Lower leg skin (tissue), 4 donors: ENCODE measurements at regions not wholly inside any gene's neighbourhood (a gene's known extent, or its start where the extent isn't known, plus 50 kb on each side); places are given as distances from the start of the nearest gene placed in this dataset.
"Not testable (repeated sequence)": the region's sequence is repeated elsewhere in the genome, so short reads cannot be mapped to it uniquely, and the experiment has no call there.

ENCODE experiments used
- DNase-seq, 2 donors: peaks; one replicate each; pipeline ENCODE4 v3.0.0-alpha.2; 2019; ENCODE audit warnings: low spot score in 2 of 2
- H3K4me3 ChIP-seq: fragments of 200-600 bp; sonication (generic); 2 replicates; pipeline ENCODE4 v1.5.1; 2017; ENCODE audit warnings: mild to moderate bottlenecking, low read depth; ENCODE audit not compliant: poor library complexity, severe bottlenecking
- CTCF ChIP-seq, 3 donors: fragments of 450-650 bp; IDR thresholded peaks; one replicate each; pipeline ENCODE4 v1.5.1; 2016; ENCODE audit warnings: antibody characterized with exemption in 3 of 3, mild to moderate bottlenecking in 3 of 3, moderate library complexity in 2 of 3
- POLR2A ChIP-seq, 2 donors: fragments of 450-650 bp; IDR thresholded peaks; one replicate each; pipeline ENCODE4 v1.6.1; 2016 to 2017; ENCODE audit warnings: antibody characterized with exemption in 2 of 2, mild to moderate bottlenecking in 1 of 2, moderate library complexity in 1 of 2
- WGBS, 2 donors: methylation state at CpG; one replicate each; pipeline ENCODE4 v1.1.5; 2018; 5-methylcytosine and 5-hydroxymethylcytosine counted together
- intact Hi-C: fragments of 100-400 bp; cut with DNase I; formaldehyde crosslinking; loops from one replicate; pipeline ENCODE4 v1.15.0; 2023; ENCODE audit warnings: low total_unique reads

DNA sequence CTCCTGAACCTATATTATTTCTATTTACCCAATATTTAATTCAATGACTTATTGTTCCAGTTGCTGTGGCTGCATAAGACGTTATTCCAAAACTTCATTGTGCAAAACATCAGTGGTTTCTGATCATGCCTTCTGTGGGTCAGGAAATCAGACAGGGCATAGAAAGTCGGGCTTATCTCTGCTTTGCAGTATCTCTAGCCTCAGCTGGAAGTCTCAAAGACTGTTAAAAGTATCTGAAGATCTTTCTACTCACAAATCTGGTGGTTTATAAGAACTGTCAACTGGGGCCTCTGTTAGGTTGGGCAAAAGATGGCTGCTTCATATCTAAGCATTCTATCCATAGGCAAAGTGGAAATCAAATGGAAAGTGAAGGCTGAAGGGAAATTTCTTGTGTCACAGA, 687.7 kb upstream of the ARRDC3 start:
- no peak for DNase-seq
- no peak overlapping the region for H3K4me3 ChIP-seq
- TF ChIP-seq POLR2A (IDR thresholded peaks at IDR 0.05) = no peak
- no peak for TF ChIP-seq CTCF (IDR thresholded peaks at IDR 0.05)
- 54 to 59% methylated on average over 2 of the region's 2 CpGs for WGBS, 2 donors
- intact Hi-C loops = no loop called here

GRCh38 chr5:92064993-92065392, 681.9 kb upstream of the ARRDC3 start:
- intact Hi-C loops = no loop called here
- DNase-seq = no peak
- 78 to 91% methylated on average over 1 of the region's 1 CpG for WGBS, 2 donors
- H3K4me3 ChIP-seq = no peak overlapping the region
- TF ChIP-seq POLR2A (IDR thresholded peaks at IDR 0.05) (no peak), CTCF (IDR thresholded peaks at IDR 0.05) (no peak)

DNA sequence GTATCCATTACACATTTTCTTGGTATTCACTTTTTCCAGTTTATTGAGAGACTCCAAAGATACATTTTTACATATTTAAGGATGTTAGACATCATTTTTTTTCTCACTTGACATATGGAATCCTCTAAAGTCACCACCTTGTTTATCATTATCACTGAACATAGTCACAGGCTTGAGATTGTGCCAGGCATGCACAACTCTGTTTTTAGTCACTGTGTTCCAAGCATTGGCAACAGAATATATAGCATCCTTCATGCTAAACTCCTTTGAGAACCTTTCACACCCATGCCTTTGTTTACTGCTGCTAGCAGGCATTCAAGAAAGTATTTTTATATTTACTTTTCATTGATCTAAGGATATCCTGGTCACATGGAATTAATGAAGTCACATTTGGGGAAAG, 668.6 kb upstream of the ARRDC3 start:
- intact Hi-C loops = no loop called here
- TF ChIP-seq POLR2A (IDR thresholded peaks at IDR 0.05) = no peak
- TF ChIP-seq CTCF (IDR thresholded peaks at IDR 0.05) = no peak
- no peak overlapping the region for H3K4me3 ChIP-seq
- no peak for DNase-seq

DNA sequence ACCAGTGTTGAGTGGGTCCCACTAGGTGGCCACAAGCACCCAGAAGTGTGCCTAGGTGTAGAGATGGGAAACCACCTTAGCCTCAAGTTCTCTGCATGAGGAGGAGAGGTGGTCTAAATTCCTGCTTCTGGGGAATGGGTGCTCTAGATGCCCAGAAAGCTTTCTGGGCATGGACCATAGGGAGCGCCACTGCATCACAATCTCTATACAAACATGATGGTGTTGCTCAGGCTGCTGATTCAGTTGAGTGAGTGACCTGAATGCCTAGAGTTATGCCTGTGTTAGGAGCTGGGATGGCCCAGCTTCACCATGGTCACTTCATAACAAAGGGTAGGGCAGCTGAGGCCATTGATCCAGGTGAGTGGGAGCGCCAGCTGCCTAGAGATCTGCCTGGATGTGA, 667.9 kb upstream of the ARRDC3 start:
- 92 to 94% methylated on average over 2 of the region's 2 CpGs for WGBS, 2 donors
- intact Hi-C loops = no loop called here
- TF ChIP-seq CTCF (IDR thresholded peaks at IDR 0.05) = no peak
- TF ChIP-seq POLR2A (IDR thresholded peaks at IDR 0.05) = no peak
- H3K4me3 ChIP-seq = no peak overlapping the region
- no peak for DNase-seq

DNA sequence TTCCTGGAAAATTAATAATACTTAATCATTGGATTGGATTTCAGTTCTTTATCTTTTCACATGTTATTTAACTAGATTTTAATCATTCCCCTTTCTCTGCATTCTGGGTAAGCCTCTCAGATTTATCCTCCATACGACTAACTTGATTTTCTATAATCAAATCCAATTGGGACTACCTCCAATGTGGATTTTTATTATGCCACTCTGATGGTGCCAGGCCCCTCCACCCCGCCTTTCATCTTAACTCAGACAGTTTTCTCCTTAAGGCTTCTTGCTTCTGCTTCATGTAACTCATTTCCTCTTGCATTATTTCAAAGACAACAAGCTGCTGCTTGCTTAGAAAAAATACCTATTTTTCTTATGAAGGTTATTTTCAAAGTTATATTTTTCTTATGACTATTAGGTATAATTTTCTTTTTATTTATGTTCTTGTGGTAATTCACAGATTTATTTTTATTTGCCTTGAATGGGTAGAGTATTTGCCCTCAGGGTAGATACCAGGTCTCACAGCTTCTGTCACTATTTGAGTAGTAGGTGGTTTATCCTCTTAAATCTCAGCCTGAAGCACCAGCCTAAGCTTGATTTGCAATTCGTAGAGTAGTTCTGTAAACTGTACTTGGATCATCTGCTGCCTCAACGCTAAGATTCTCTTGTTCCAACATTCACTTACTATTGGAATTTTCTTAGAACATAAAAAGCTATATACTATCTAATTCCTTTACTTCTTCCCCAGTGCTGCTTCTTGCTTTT, 659.0 kb upstream of the ARRDC3 start:
- no peak for DNase-seq
- H3K4me3 ChIP-seq = no peak overlapping the region
- intact Hi-C loops = no loop called here
- WGBS, 2 donors = 35 to 40% methylated on average over 4 of the region's 4 CpGs
- TF ChIP-seq POLR2A (IDR thresholded peaks at IDR 0.05) = no peak
- TF ChIP-seq CTCF (IDR thresholded peaks at IDR 0.05) = no peak

- intact Hi-C loops = no loop called here
- no peak for DNase-seq
- 25 to 46% methylated on average over 1 of the region's 1 CpG for WGBS, 2 donors
- no peak for TF ChIP-seq CTCF (IDR thresholded peaks at IDR 0.05)
- no peak for TF ChIP-seq POLR2A (IDR thresholded peaks at IDR 0.05)
- H3K4me3 ChIP-seq = no peak overlapping the region
Observed at GRCh38 chr5:92041206-92041605, 658.1 kb upstream of the ARRDC3 start.

DNA sequence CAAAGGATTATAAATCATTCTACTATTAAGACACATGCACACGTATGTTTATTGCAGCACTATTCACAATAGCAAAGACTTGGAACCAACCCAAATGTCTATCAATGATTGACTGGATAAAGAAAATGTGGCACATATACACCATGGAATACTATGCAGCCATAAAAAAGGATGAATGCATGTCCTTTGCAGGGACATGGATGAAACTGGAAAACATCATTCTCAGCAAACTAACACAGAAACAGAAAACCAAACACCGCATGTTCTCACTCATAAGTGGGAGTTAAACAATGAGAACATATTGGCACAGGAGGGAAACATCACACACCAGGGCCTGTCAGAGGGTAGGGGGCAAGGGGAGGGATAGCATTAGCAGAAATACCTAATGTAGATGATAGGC, 646.7 kb upstream of the ARRDC3 start:
- intact Hi-C loops = not testable (repeated sequence)

More for the DNA sequence above, 646.7 kb upstream of the ARRDC3 start:
- not testable (repeated sequence) for DNase-seq, H3K4me3 ChIP-seq
- WGBS, 2 donors = 85 to 90% methylated on average over 2 of the region's 2 CpGs
